BLaER1 (cell line): ENCODE measurements at regions not wholly inside any gene's neighbourhood (a gene's known extent, or its start where the extent isn't known, plus 50 kb on each side); places are given as distances from the start of the nearest gene placed in this dataset.
"Not testable (repeated sequence)": the region's sequence is repeated elsewhere in the genome, so short reads cannot be mapped to it uniquely, and the experiment has no call there.

Experiments
- H3K27ac ChIP-seq: shearing (Covaris generic); formaldehyde crosslinking; 2 replicates; pipeline ENCODE4 v1.8.1; 2022
- H3K27me3 ChIP-seq: shearing (Covaris generic); formaldehyde crosslinking; 2 replicates; pipeline ENCODE4 v1.8.1; 2022
- H3K36me3 ChIP-seq: shearing (Covaris generic); formaldehyde crosslinking; 2 replicates; pipeline ENCODE4 v1.8.1; 2022
- H3K4me1 ChIP-seq: shearing (Covaris generic); formaldehyde crosslinking; 2 replicates; pipeline ENCODE4 v1.8.1; 2022
- H3K4me2 ChIP-seq: shearing (Covaris generic); formaldehyde crosslinking; 2 replicates; pipeline ENCODE4 v1.8.1; 2022
- H3K4me3 ChIP-seq: shearing (Covaris generic); formaldehyde crosslinking; 2 replicates; pipeline ENCODE4 v1.8.1; 2022
- H3K9ac ChIP-seq: shearing (Covaris generic); formaldehyde crosslinking; 2 replicates; pipeline ENCODE4 v1.8.1; 2022
- H3K9me3 ChIP-seq: shearing (Covaris generic); formaldehyde crosslinking; 2 replicates; pipeline ENCODE4 v1.8.1; 2022
- H4K20me1 ChIP-seq: shearing (Covaris generic); formaldehyde crosslinking; 2 replicates; pipeline ENCODE4 v1.8.1; 2022
- Cebpa-rat ChIP-seq: shearing (Covaris generic); IDR thresholded peaks from 2 replicates; pipeline ENCODE4 v1.8.1; 2022

DNA sequence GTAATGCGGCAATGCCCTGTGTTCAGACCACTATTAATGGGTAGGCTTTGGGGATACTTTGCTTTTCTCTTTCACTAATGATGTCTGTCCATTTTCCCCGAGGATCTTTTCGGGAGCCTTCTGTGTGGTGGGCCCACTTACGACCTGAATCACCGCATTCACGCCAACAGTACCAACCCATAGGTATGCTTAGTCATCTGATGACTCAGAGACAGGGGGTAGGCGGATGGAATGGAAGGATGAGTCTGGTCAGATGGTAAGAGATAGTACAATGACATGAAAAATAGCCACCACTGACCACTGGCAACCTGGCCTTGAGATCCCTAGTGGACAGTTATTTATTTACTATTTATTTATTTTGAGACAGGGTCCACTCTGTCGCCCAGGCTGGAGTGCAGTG, 76.0 kb upstream of the DHRSX start:
- H4K20me1 ChIP-seq = peaks cover 14% of the 10 kb centered on the region
- no peak for TF ChIP-seq Cebpa-rat
- no peak overlapping the region for H3K4me3 ChIP-seq
- peaks cover 16% of the 10 kb centered on the region for H3K27me3 ChIP-seq
- H3K27ac ChIP-seq = no peak overlapping the region
- H3K9me3 ChIP-seq = peaks cover 5% of the 10 kb centered on the region
- no peaks in the 10 kb centered on the region for H3K36me3 ChIP-seq
- H3K4me2 ChIP-seq = no peak overlapping the region
- H3K4me1 ChIP-seq = peaks cover 35% of the 10 kb centered on the region
- H3K9ac ChIP-seq = no peak overlapping the region

DNA sequence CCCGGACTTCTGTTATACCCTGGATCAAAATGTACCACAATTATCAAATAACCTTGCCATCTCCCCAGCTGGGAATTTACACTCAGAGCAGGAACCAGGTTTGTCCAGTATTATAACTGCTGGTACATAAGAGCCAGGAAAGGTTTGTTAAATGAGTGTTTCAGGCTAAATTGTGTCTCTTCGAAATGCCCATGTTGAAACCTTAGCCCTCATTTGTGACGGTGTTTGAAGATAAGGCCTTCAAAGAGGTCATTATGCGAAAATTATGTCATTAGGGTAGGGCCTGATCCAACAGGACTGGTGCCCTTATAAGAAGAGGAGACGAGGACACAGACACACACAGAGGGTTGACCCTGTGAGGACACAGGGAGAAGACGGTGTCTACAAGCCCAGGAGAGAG, 73.5 kb upstream of the DHRSX start:
- no peaks in the 10 kb centered on the region for H3K36me3 ChIP-seq
- H3K9me3 ChIP-seq = peaks cover 12% of the 10 kb centered on the region
- no peaks in the 10 kb centered on the region for H3K27me3 ChIP-seq
- H3K4me2 ChIP-seq = no peak overlapping the region
- no peak overlapping the region for H3K9ac ChIP-seq
- no peaks in the 10 kb centered on the region for H4K20me1 ChIP-seq
- no peak for TF ChIP-seq Cebpa-rat
- H3K4me3 ChIP-seq = no peak overlapping the region
- no peak overlapping the region for H3K27ac ChIP-seq
- H3K4me1 ChIP-seq = peaks cover 29% of the 10 kb centered on the region

DNA sequence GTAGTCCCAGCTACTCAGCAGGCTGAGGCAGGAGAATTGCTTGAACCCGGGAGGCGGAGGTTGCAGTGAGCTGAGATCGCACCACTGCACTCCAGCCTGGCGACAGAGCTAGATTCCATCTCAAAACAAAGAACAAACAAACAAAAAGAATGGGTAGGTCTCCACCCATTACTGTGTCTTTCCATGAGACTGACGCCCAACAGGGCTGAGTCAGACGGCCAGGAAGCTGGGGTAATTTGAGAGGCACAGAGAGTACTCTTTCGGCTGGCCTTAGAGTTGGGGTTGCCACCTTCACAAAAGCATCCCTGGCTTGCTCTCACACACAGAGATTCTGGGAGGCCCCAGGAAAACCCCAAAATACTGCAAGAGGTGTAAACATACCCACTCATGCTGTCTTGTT, 72.0 kb upstream of the DHRSX start:
- Histone ChIP-seq H3K9me3 (peaks cover 14% of the 10 kb centered on the region), H3K4me2 (no peak overlapping the region), H3K27me3 (no peaks in the 10 kb centered on the region), H3K9ac (no peak overlapping the region), H3K27ac (no peak overlapping the region), H3K36me3 (no peaks in the 10 kb centered on the region), H3K4me1 (peaks cover 14% of the 10 kb centered on the region), H3K4me3 (no peak overlapping the region), H4K20me1 (no peaks in the 10 kb centered on the region)
- TF ChIP-seq Cebpa-rat = no peak

DNA sequence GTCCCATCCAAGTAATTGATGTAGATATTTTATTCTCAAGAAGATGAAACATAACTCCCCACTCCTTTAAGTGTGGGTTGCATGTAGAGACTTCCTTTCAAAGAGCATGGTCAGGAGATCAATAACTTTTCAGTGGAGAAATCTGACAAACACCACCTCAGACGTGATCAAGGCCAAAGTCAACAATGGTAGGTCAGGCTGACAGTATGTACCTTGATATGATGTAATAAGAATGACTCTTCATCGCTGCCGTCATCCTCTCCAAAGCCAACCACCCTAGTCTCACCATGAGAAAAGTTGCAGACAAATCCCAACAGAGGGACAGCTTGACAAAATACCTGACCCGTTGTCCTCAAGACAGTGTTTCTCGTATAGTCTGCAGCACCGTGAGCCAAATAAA, 67.3 kb upstream of the DHRSX start:
- Histone ChIP-seq H3K27ac (no peak overlapping the region), H3K4me1 (no peaks in the 10 kb centered on the region; the same call in 1 of the 2 replicates), H3K9ac (no peak overlapping the region), H3K9me3 (peaks cover 10% of the 10 kb centered on the region), H3K4me2 (no peak overlapping the region), H3K27me3 (no peaks in the 10 kb centered on the region), H4K20me1 (no peaks in the 10 kb centered on the region), H3K4me3 (no peak overlapping the region), H3K36me3 (peaks cover 11% of the 10 kb centered on the region; the same call in 1 of the 2 replicates)
- no peak for TF ChIP-seq Cebpa-rat

DNA sequence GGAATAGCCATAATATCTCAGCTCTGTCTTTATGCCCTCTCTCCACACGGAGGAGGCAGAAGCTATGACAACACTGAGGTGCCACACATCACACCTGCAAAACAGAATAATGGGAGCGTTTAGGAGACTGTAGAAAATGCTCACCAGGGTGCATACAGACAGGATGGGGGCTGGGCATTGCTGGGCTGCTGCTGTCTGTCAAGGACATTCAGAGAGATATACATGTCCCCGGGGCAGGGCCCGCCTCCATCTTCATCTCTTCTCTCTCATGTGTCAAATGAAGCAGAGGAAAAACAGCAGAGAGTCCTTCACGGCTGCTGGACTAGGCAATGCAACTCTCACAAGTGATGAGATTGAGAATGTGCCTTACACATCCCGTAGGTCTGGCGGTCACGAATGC, 65.3 kb upstream of the DHRSX start:
- peaks cover 9% of the 10 kb centered on the region for H3K9me3 ChIP-seq
- H3K9ac ChIP-seq = no peak overlapping the region
- TF ChIP-seq Cebpa-rat = no peak
- no peak overlapping the region for H3K4me3 ChIP-seq
- H3K4me2 ChIP-seq = no peak overlapping the region
- H4K20me1 ChIP-seq = no peaks in the 10 kb centered on the region
- H3K36me3 ChIP-seq = peaks cover 11% of the 10 kb centered on the region; the same call in 1 of the 2 replicates
- H3K4me1 ChIP-seq = peaks cover 5% of the 10 kb centered on the region; the same call in 1 of the 2 replicates
- no peaks in the 10 kb centered on the region for H3K27me3 ChIP-seq
- H3K27ac ChIP-seq = no peak overlapping the region

DNA sequence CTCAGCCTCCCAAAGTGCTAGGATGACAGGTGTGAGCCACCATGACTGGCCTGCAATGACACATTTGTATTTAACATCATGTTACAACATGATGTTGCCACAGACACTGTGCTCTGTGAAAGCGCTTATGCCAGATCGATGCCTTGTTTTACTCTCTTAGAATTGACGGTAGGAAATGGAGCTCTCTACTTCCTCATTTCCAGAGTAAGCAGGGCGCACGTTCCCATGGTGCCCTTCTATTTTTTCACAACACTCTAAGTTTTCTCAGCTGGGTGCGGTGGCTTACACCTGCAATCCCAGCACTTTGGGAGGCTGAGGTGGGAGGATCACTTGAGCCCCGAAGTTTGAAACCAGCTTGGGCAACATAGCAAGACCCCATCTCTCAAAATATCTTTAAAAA, 60.7 kb upstream of the DHRSX start:
- Histone ChIP-seq H3K27me3 (no peaks in the 10 kb centered on the region), H4K20me1 (no peaks in the 10 kb centered on the region), H3K4me2 (no peak overlapping the region), H3K4me1 (peaks cover 5% of the 10 kb centered on the region; the same call in 1 of the 2 replicates), H3K9me3 (peaks cover 10% of the 10 kb centered on the region; the same call in 1 of the 2 replicates), H3K27ac (no peak overlapping the region), H3K4me3 (no peak overlapping the region), H3K36me3 (peaks cover 5% of the 10 kb centered on the region; the same call in 1 of the 2 replicates), H3K9ac (no peak overlapping the region)
- no peak for TF ChIP-seq Cebpa-rat

DNA sequence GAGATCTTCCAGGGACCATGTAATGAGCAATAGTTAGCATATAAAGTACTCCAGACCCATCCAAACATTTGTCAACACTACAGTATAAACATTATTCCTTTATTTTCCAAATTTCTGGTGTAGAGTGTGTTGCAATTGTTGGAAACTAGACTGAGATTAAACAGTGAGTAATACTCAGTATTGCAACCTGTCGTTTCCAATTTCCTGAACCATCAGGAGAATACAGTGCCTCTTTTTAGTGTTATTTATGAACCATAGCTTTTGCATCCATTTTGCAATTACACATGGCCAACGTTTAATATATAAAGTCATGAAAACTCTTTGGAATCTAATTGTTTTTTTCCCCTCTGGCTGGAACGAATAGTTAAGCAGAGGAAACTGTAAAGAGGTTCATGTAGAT, 58.3 kb upstream of the DHRSX start:
- Histone ChIP-seq H3K4me3 (no peak overlapping the region), H3K36me3 (no peaks in the 10 kb centered on the region), H3K9me3 (peaks cover 34% of the 10 kb centered on the region), H3K9ac (no peak overlapping the region), H3K27ac (no peak overlapping the region), H4K20me1 (no peaks in the 10 kb centered on the region), H3K4me2 (no peak overlapping the region), H3K4me1 (peaks cover 11% of the 10 kb centered on the region), H3K27me3 (no peaks in the 10 kb centered on the region)
- TF ChIP-seq Cebpa-rat = no peak

DNA sequence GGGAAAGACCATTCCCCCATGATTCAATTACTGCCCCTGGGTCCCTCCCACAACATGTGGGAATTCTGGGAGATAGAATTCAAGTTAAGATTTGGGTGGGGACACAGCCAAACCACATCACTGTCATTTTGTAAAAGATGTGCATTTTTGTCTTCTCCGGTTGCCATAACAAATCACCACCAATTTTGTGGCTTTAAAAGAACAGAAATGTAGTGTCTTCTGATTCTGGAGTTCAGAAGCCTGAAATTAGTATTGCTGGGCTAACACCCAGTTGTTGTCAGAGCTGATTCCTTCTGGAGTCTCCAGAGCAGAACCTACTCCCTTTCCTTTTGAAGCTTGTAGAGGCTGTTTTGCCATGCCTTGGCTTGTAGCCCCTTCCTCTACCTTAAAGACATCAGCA, 54.1 kb upstream of the DHRSX start:
- Histone ChIP-seq H3K4me1 (peaks cover 48% of the 10 kb centered on the region), H3K27me3 (no peaks in the 10 kb centered on the region), H3K4me3 (no peak overlapping the region), H3K9ac (no peak overlapping the region), H3K4me2 (no peak overlapping the region), H3K36me3 (no peaks in the 10 kb centered on the region), H4K20me1 (no peaks in the 10 kb centered on the region), H3K27ac (no peak overlapping the region), H3K9me3 (peaks cover 35% of the 10 kb centered on the region)
- TF ChIP-seq Cebpa-rat = no peak

DNA sequence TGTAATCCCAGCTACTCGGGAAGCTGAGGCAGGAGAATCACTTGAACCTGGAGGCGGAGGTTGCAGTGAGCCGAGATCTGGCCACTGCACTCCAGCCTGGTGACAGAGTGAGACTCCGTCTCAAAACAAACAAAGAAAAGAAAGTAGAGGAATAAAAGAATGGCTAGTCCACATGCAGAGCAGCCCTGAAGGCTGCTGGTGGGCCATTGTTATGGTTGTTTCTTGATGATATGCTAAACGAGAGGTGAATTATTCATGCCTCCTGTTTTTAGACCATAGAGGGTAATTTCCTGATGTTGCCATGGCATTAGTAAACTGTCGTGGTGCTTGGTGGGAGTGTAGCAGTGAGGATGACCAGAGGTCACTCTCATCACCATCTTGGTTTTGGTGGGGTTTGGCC, 53.3 kb upstream of the DHRSX start:
- H3K4me2 ChIP-seq = peak overlapping the region; percentile 83
- not testable (repeated sequence) for H3K27ac ChIP-seq, H3K4me3 ChIP-seq, H4K20me1 ChIP-seq, H3K36me3 ChIP-seq, H3K9ac ChIP-seq, H3K27me3 ChIP-seq
- H3K4me1 ChIP-seq = peaks cover 52% of the 10 kb centered on the region
- H3K9me3 ChIP-seq = peaks cover 35% of the 10 kb centered on the region

DNA sequence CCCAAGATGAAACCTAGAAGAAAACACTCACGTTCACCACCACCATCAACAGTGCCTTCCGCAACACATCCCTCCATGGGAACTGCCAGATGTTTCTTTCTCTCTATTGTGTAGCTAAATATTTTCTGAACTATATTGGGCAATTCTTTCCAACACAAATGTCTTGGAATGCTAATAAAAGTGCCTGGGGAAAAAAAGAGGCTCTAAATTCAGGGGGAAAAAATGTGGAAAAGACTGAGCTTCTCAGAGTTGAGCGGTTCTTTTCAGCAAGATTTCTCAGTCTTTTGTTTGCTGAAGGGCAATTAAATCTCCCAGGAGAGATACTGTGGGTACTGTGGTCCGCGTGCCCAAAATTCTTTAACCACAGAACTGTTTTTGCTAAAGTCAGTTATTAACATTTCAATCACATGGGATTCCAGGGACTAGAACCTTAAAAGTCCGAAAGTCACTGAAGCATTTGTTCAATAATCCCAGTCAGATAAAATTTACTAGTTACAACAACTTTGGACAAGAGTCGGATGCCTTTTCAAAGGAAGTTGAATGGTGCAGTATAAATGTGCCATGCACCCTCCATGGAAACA, 51.9 kb upstream of the DHRSX start:
- Histone ChIP-seq H3K27me3 (no peaks in the 10 kb centered on the region), H3K9me3 (peaks cover 35% of the 10 kb centered on the region), H3K4me2 (peak overlapping the region; percentile 83), H3K9ac (peak overlapping the region; percentile 20; the same call in 1 of the 2 replicates), H3K27ac (peak overlapping the region; percentile 49; the same call in 1 of the 2 replicates), H3K4me1 (peaks cover 52% of the 10 kb centered on the region), H3K36me3 (no peaks in the 10 kb centered on the region), H4K20me1 (no peaks in the 10 kb centered on the region), H3K4me3 (peak overlapping the region; percentile 38; the same call in 1 of the 2 replicates)
- no peak for TF ChIP-seq Cebpa-rat
